IPS-18c (cell line): ENCODE measurements at regions not wholly inside any gene's neighbourhood (a gene's known extent, or its start where the extent isn't known, plus 50 kb on each side); places are given as distances from the start of the nearest gene placed in this dataset.
"Not testable (repeated sequence)": the region's sequence is repeated elsewhere in the genome, so short reads cannot be mapped to it uniquely, and the experiment has no call there.

ENCODE experiments used
- H3K4me3 ChIP-seq: 2 replicates; pipeline ENCODE4 v1.7.0; 2013; ENCODE audit warnings: low read depth, mild to moderate bottlenecking, low read length, moderate library complexity; ENCODE audit not compliant: insufficient read depth
- H3K9me3 ChIP-seq: one replicate; pipeline ENCODE4 v1.6.1; 2013; ENCODE audit warnings: mild to moderate bottlenecking, low read length, moderate library complexity; ENCODE audit not compliant: control insufficient read depth, insufficient read depth

GRCh38 chr2:147450661-147451510 lies 393.9 kb upstream of the ACVR2A start:
- Histone ChIP-seq H3K9me3 (no peaks in the 10 kb centered on the region), H3K4me3 (no peak overlapping the region)

DNA sequence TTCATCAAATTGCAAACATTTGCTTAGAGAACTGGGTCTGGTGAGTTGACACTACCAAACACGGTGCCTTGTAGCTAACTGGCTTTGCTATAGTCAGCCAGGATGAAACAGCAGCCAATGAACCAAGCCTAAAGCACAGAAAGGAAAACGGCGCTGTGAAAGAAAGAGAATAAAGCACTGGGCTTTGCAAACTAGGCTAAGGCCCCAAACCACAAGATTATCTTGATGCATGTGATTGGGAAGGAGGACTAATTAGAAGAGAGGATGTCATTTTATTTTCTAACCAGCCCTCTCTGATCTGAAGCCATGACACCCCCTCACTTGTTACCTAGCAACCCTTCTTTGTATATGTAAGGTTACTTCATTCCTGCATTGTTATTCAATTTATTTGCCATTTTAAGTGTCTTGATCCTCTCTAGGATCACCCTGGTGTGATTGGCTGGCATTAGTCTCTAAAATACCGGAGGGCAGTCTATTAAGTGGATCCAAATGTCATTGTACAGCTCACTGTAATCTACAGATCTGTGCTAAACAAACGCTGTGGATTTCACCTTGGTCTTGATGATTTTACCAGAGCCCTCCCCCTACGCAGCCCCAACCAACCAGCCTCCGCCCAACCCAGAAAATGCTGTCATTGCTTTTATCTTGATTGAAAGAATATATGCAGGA lies 395.4 kb upstream of the ACVR2A start:
- H3K4me3 ChIP-seq: 0 out of 2 replicates have a peak overlapping the region, but pooled peaks have one; percentile 21

DNA sequence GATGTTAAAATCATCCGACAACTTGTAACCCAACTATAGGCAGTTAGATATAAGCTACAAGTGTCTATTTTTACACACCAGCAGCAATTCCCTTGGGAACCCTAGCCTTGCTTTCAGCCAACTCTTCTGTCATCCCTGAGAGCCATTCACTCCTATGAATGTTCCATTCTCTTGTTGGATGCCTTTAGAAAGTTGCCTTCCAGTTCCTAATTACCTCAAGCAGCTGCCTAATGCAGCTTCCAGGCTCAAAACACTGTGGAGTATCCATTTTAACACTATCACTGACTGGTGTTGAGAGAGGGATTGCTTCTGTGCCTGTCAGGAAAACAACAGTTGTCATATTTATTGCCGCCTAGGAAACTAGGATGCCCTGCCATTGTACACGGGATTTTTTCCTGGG lies 402.0 kb upstream of the ACVR2A start:
- H3K9me3 ChIP-seq: no peaks in the 10 kb centered on the region

More for the DNA sequence above, 395.4 kb upstream of the ACVR2A start:
- no peaks in the 10 kb centered on the region for H3K9me3 ChIP-seq

GRCh38 chr2:147441182-147441581 lies 403.6 kb upstream of the ACVR2A start:
- Histone ChIP-seq H3K9me3 (no peaks in the 10 kb centered on the region), H3K4me3 (no peak overlapping the region)

More for the DNA sequence above, 402.0 kb upstream of the ACVR2A start:
- no peak overlapping the region for H3K4me3 ChIP-seq

DNA sequence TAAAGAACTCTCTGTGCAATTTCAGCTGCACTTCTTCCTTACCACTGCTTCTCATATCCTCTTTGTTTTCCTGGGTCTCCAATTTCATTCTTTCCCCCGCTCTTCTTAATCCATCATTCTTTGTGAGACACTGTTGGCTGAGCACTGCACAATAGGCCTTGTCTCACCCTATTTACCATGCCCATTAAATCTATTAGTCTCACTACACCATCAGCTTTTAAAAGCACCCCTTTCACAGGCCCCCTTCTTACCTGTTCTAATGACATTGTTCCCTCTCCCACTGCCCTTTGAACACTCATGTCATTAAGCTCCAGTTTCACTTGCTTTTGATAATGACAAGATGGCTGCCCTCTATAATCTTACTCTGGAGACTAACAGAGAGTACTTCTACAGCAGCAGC lies 404.1 kb upstream of the ACVR2A start:
- Histone ChIP-seq H3K9me3 (no peaks in the 10 kb centered on the region), H3K4me3 (no peak overlapping the region)

- no peak overlapping the region for H3K4me3 ChIP-seq
- no peaks in the 10 kb centered on the region for H3K9me3 ChIP-seq
Observed at GRCh38 chr2:147439986-147440385, 404.8 kb upstream of the ACVR2A start.

DNA sequence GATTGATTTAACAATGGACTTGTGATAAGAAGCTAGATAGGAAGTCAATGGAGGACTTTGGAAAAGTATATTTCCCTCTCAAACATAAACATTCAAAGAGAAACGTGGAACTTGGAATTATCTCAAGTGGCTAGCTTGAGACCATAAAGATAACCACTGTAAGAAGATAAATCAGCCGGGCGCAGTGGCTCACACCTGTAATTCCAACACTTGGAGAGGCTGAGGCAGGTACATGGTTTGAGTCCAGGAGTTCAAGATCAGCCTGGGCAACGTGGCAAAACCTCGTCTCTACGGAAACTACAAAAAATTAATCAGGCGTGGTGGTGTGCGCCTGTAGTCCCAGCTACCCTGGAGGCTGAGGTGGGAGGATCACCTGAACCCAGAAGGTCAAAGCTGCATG lies 405.9 kb upstream of the ACVR2A start:
- no peaks in the 10 kb centered on the region for H3K9me3 ChIP-seq
- no peak overlapping the region for H3K4me3 ChIP-seq

DNA sequence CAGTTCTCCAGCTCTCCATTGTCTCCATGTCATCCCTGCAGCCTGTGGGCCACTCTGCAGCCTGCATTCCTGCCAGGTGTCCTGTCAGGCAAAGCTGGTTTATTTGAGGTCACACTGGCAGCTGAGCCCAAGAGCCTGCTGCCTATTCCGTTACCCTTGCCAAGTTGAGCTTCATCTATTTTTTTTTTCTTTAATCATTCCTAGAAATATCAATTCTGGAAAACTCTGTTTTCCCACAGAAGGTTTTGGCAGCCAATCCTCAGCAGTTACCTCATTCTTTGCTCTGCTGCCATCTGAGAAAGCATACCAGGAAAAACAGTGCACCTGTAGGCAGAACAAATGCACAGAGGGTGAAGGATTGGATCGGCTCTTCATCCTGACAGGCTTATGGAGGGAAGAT lies 411.0 kb upstream of the ACVR2A start:
- H3K4me3 ChIP-seq: no peak overlapping the region

DNA sequence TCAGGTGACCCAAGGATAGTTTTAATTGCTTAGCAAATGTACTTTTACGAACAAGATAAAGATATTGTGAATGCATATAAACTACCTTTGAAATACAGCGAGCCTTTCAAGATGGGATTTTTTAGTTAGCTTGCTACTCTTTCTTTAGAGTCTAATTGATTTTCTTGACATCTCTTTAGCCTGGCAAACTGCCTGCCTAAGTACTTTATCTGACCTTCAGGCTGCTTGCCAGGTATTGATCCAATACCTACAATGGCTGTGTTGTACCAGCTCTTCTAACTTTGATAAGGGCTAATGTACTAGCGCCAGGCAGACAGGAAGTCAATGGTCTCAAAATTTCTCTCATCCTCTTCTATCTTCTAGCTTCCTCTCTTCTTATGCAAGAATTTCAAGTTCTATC lies 414.4 kb upstream of the ACVR2A start:
- Histone ChIP-seq H3K9me3 (no peaks in the 10 kb centered on the region), H3K4me3 (no peak overlapping the region)

More for the DNA sequence above, 411.0 kb upstream of the ACVR2A start:
- no peaks in the 10 kb centered on the region for H3K9me3 ChIP-seq

DNA sequence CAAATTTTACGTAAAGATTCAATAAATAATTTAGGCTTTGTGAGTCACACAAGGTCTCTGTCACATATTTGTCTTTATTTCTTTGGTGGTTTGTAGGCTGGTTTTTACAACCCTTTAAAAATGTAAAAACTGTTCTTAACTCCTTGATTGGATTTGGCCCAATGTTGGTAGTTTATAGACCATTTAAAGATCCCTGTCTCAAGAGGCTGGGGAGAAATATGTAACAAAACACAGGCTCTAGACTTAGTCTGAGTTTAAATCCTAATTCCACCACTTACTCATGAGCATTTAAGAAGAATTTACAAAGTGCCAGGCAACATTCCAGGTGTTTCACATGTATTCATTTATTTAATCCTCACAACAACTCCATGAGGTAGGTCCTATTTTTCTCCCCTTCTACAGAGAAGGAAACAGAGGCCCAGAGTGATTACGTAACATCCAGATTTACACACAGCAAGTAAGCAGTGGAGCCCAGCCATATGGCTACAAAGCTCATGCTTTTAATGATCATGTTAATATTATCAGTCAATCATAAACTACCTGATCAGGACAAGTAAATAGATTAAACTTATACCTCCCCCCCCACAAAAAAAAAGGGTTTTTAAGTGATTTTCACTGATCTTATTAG lies 416.6 kb upstream of the ACVR2A start:
- Histone ChIP-seq H3K4me3 (no peak overlapping the region), H3K9me3 (no peaks in the 10 kb centered on the region)

GRCh38 chr2:147425437-147426029 lies 419.3 kb upstream of the ACVR2A start:
- Histone ChIP-seq H3K4me3 (no peak overlapping the region), H3K9me3 (no peaks in the 10 kb centered on the region)

DNA sequence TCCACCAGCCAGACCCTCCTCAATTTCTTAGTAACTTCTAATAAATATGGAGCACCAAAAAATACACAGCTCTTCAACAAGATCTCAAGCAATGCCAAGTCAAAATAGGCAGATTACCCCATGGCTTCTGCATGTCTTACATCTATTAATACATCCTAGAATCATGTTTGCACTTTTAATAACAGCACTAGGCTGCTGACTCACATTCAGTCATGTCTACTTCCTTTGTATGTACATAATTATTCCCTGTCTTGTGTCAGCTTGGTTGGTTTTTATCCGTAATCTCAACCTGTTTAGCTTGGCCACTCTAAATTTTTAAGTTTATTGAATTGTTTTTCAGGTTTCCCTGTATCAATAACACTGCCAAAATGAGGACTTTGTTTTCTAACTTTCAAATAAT lies 420.1 kb upstream of the ACVR2A start:
- Histone ChIP-seq H3K4me3 (no peak overlapping the region), H3K9me3 (no peaks in the 10 kb centered on the region)

- Histone ChIP-seq H3K4me3 (no peak overlapping the region), H3K9me3 (no peaks in the 10 kb centered on the region)
Observed at GRCh38 chr2:147420947-147421675, 423.7 kb upstream of the ACVR2A start.

DNA sequence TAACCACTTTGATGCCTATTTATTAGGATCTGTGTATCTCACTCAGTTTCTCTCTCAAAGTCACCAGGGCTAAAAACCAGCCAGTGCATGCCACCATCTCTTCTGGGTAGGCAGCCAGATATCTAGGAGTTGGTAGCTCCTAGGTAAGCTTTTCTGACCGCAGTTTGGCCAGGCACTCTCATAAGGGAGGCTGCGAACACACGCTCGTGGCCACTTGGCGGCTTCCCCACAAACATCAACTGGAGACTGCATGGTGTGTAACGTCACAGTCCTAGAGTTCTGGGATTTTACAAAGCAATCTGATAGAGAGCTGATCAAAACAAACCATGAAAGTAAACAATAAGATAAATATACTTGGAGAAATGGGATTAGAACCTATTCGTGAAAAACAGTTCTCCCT lies 424.3 kb upstream of the ACVR2A start:
- H3K4me3 ChIP-seq: no peak overlapping the region
- H3K9me3 ChIP-seq: no peaks in the 10 kb centered on the region

GRCh38 chr2:147416099-147416498 lies 428.7 kb upstream of the ACVR2A start:
- Histone ChIP-seq H3K9me3 (no peaks in the 10 kb centered on the region), H3K4me3 (no peak overlapping the region)

DNA sequence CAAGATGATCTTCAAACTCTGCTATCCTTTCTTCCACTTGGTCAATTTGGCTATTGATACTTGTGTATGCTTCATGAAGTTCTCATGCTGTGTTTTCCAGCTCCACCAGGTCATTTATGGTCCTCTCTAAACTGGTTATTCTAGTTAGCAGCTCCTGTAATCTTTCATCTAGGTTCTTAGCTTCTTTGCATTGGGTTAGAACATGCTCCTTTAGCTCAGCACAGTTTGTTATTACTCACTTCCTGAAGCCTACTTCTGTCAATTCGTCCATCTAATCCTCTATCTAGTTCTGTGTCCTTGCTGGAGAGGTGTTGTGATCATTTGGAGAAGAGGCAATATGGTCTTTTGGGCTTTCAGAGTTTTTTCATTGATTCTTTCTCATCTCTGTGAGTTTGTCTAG lies 430.2 kb upstream of the ACVR2A start:
- not testable (repeated sequence) for H3K4me3 ChIP-seq, H3K9me3 ChIP-seq

- no peaks in the 10 kb centered on the region for H3K9me3 ChIP-seq
- H3K4me3 ChIP-seq: no peak overlapping the region
Observed at GRCh38 chr2:147408357-147408756, 436.5 kb upstream of the ACVR2A start.
